ENCODE measurements at regions not wholly inside any gene's neighbourhood (a gene's known extent, or its start where the extent isn't known, plus 50 kb on each side); places are given as distances from the start of the nearest gene placed in this dataset.

DNA sequence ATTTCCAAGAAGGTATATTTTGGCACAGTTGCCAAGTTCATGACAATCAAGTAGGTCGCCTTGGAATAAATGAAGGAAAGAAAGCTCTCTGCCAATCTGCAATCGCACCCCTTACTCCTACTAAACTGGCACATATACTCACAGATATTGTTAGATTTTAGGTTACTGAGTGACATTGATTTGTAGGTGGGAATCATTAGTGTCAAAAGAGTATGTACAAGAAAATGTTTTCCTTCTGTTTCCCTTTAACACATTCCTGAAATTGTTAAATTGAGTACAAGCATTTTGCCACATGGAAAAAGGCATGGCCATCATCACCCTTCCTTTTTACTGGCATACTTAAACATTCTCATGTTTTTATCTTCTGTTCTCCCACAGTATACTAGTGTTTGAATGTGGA lies 2868.3 kb upstream of the PCDH20 start:
- TF ChIP-seq FOXP2 (optimal IDR thresholded peaks at IDR 0.05; ENCODE audit: control extremely low read depth, extremely low read length, insufficient read depth), result no peak
- no peak for TF ChIP-seq EZH2 (IDR thresholded peaks at IDR 0.05)
- no peak for TF ChIP-seq POLR2AphosphoS5 (IDR thresholded peaks at IDR 0.05; ENCODE audit: borderline replicate concordance, low read depth, low read length)
